Fibroblast of lung (primary cell): ENCODE measurements at regions not wholly inside any gene's neighbourhood (a gene's known extent, or its start where the extent isn't known, plus 50 kb on each side); places are given as distances from the start of the nearest gene placed in this dataset.

Source experiments
- DNase-seq, 2 donors: peaks; one replicate each; pipeline versions ENCODE4 v3.0.0 to v3.0.0-alpha.2; 2010; ENCODE audit warnings: low read depth in 2 of 2
- H2AFZ ChIP-seq: 2 replicates; pipeline ENCODE4 v1.5.1; 2012; ENCODE audit warnings: low read length, control low read depth, inconsistent platforms
- H3K27ac ChIP-seq: 2 replicates; pipeline ENCODE4 v1.5.1; 2011; ENCODE audit warnings: low read length, control low read depth; ENCODE audit not compliant: insufficient read depth
- H3K27me3 ChIP-seq: 2 replicates; pipeline ENCODE4 v1.5.1; 2011; ENCODE audit warnings: mild to moderate bottlenecking, low read length; ENCODE audit not compliant: control insufficient read depth, insufficient read depth
- H3K36me3 ChIP-seq: 2 replicates; pipeline ENCODE4 v1.5.1; 2011; ENCODE audit warnings: low read length; ENCODE audit not compliant: control insufficient read depth, insufficient read depth
- H3K4me1 ChIP-seq: 2 replicates; pipeline ENCODE4 v1.5.1; 2011; ENCODE audit warnings: low read length; ENCODE audit not compliant: control insufficient read depth, insufficient read depth; ENCODE audit errors: extremely low read depth
- H3K4me2 ChIP-seq: 2 replicates; pipeline ENCODE4 v1.5.1; 2011; ENCODE audit warnings: low read length, control low read depth; ENCODE audit not compliant: insufficient read depth; ENCODE audit errors: extremely low read depth
- H3K4me3 ChIP-seq, 4 experiments: fragments of 200-600 bp in 1 of 4; sonication (generic) in 1 of 4; replicated peaks in 1 of 4; 2 replicates each; pipeline ENCODE4 v1.5.1; 2011 to 2016; ENCODE audit warnings: low read length in 4 of 4, low read depth in 3 of 4, mild to moderate bottlenecking in 3 of 4, control low read depth in 2 of 4, inconsistent platforms in 1 of 4, mixed read lengths in 1 of 4; ENCODE audit not compliant: insufficient read depth in 1 of 4; ENCODE audit errors: control extremely low read depth in 1 of 4
- H3K79me2 ChIP-seq: 2 replicates; pipeline ENCODE4 v1.5.1; 2012; ENCODE audit warnings: mild to moderate bottlenecking, low read length, inconsistent platforms; ENCODE audit not compliant: control insufficient read depth, insufficient read depth
- H3K9ac ChIP-seq: 2 replicates; pipeline ENCODE4 v1.5.1; 2011; ENCODE audit warnings: mild to moderate bottlenecking, low read length, control low read depth; ENCODE audit not compliant: insufficient read depth
- H3K9me3 ChIP-seq: 2 replicates; pipeline ENCODE4 v1.5.1; 2012; ENCODE audit warnings: low read depth, low read length; ENCODE audit not compliant: control insufficient read depth, insufficient read depth
- H4K20me1 ChIP-seq: 2 replicates; pipeline ENCODE4 v1.5.1; 2011; ENCODE audit warnings: low read length; ENCODE audit not compliant: control insufficient read depth, insufficient read depth; ENCODE audit errors: extremely low read depth
- CTCF ChIP-seq, 2 donors: IDR thresholded peaks in 1 of 2; conservative IDR thresholded peaks in 1 of 2; 1 replicate in 1 of 2; 2 replicates in 1 of 2; pipeline ENCODE4 v1.5.1; 2011 to 2012; ENCODE audit warnings: low read length in 2 of 2, control low read depth in 1 of 2, inconsistent platforms in 1 of 2, low read depth in 1 of 2, mild to moderate bottlenecking in 1 of 2
- EZH2 ChIP-seq: IDR thresholded peaks from 2 replicates; pipeline ENCODE4 v1.5.1; 2012; ENCODE audit warnings: low read length, control low read depth, mild to moderate bottlenecking; ENCODE audit errors: missing control alignments

- Histone ChIP-seq H3K9me3 (no peaks in the 10 kb centered on the region), H4K20me1 (no peaks in the 10 kb centered on the region), H3K36me3 (no peaks in the 10 kb centered on the region), H3K4me2 (no peak overlapping the region), H3K4me3 (no peak overlapping the region), H3K27me3 (no peaks in the 10 kb centered on the region), H3K4me1 (no peaks in the 10 kb centered on the region), H2AFZ (no peak overlapping the region), H3K9ac (no peak overlapping the region), H3K27ac (no peak overlapping the region), H3K79me2 (no peaks in the 10 kb centered on the region)
- TF ChIP-seq CTCF (conservative IDR thresholded peaks at IDR 0.05 in 1 of 2, IDR thresholded peaks at IDR 0.05 in 1 of 2; ENCODE audit: low read depth in 1 of 2, low read length in 2 of 2) = no peak
- no peak for DNase-seq
Measured at GRCh38 chr1:73517603-73518191, 680.3 kb downstream of the LRRIQ3 start.

DNA sequence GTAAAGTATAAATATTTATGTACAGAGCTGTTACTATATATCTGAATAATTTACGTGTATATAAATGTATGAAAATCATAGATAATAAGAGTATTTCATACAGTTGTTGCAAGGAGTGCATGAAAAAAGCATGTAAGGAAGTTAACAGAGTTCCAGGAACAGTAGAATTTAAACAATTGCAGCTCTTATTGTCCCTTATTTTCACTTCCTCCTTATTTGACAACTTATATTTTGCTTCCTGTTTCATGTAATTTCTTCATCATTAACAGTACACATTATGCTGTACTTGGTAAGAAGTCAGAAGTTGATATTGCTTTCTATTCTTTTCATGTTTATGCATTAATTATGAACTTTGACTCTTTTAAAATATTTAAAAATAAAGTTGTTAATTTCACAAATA is 681.5 kb downstream of the LRRIQ3 start:
- Histone ChIP-seq H3K4me2 (no peak overlapping the region), H2AFZ (no peak overlapping the region), H3K4me3 (no peak overlapping the region), H3K27ac (no peak overlapping the region), H3K27me3 (no peaks in the 10 kb centered on the region), H4K20me1 (no peaks in the 10 kb centered on the region), H3K4me1 (no peaks in the 10 kb centered on the region), H3K9me3 (no peaks in the 10 kb centered on the region), H3K79me2 (no peaks in the 10 kb centered on the region), H3K36me3 (no peaks in the 10 kb centered on the region), H3K9ac (no peak overlapping the region)
- no peak for DNase-seq
- TF ChIP-seq EZH2 (no peak), CTCF (conservative IDR thresholded peaks at IDR 0.05 in 1 of 2, IDR thresholded peaks at IDR 0.05 in 1 of 2; ENCODE audit: low read depth in 1 of 2, low read length in 2 of 2) (no peak)

GRCh38 chr1:73511038-73511437 is 686.9 kb downstream of the LRRIQ3 start:
- Histone ChIP-seq H3K4me2 (no peak overlapping the region), H3K36me3 (no peaks in the 10 kb centered on the region), H3K9me3 (no peaks in the 10 kb centered on the region), H3K27me3 (no peaks in the 10 kb centered on the region), H3K9ac (no peak overlapping the region), H4K20me1 (no peaks in the 10 kb centered on the region), H3K79me2 (no peaks in the 10 kb centered on the region), H3K4me1 (no peaks in the 10 kb centered on the region), H2AFZ (no peak overlapping the region), H3K27ac (no peak overlapping the region), H3K4me3 (no peak overlapping the region)
- TF ChIP-seq EZH2 = no peak
- no peak for TF ChIP-seq CTCF (conservative IDR thresholded peaks at IDR 0.05 in 1 of 2, IDR thresholded peaks at IDR 0.05 in 1 of 2; ENCODE audit: low read depth in 1 of 2, low read length in 2 of 2)
- DNase-seq = no peak
